GM10248 (cell line): ENCODE measurements at regions not wholly inside any gene's neighbourhood (a gene's known extent, or its start where the extent isn't known, plus 50 kb on each side); places are given as distances from the start of the nearest gene placed in this dataset.

ENCODE experiments used
- CTCF ChIA-PET: fragments of 300-600 bp; sonication (Branson Sonifier 250); formaldehyde crosslinking; extraction: SDS; loops from one replicate; lab custom pipeline; 2021; ENCODE audit warnings: antibody characterized with exemption; lab: Yijun Ruan, JAX
- POLR2A ChIA-PET: fragments of 350-650 bp; sonication (Branson Sonifier 250); formaldehyde crosslinking; extraction: SDS; loops from one replicate; lab custom pipeline; 2020; ENCODE audit warnings: antibody characterized with exemption; lab: Yijun Ruan, JAX
- DNase-seq: peaks from one replicate; pipeline ENCODE4 v3.0.0; 2012; ENCODE audit errors: extremely low spot score
- CTCF ChIP-seq: IDR thresholded peaks from 2 replicates; pipeline ENCODE4 v1.5.1; 2012; ENCODE audit warnings: mild to moderate bottlenecking, low read depth; ENCODE audit errors: extremely low read depth, missing control alignments, control extremely low read depth

GRCh38 chr6:9398071-9398766 lies 962.9 kb upstream of the SLC35B3 start:
- POLR2A ChIA-PET = no interaction called here
- CTCF ChIA-PET = no interaction called here
- DNase-seq = no peak

GRCh38 chr6:9388596-9388995 lies 953.3 kb upstream of the SLC35B3 start:
- POLR2A ChIA-PET = no interaction called here

More at GRCh38 chr6:9398071-9398766, 962.9 kb upstream of the SLC35B3 start:
- TF ChIP-seq CTCF = no peak

GRCh38 chr6:9380568-9380967 lies 945.2 kb upstream of the SLC35B3 start:
- CTCF ChIA-PET = no interaction called here

More at GRCh38 chr6:9388596-9388995, 953.3 kb upstream of the SLC35B3 start:
- no peak for TF ChIP-seq CTCF
- no peak for DNase-seq
- CTCF ChIA-PET = no interaction called here

GRCh38 chr6:9373308-9373707 lies 938.0 kb upstream of the SLC35B3 start:
- CTCF ChIA-PET = no interaction called here
- POLR2A ChIA-PET = no interaction called here
- no peak for DNase-seq
- TF ChIP-seq CTCF = no peak

More at GRCh38 chr6:9380568-9380967, 945.2 kb upstream of the SLC35B3 start:
- POLR2A ChIA-PET = no interaction called here
- no peak for DNase-seq
- TF ChIP-seq CTCF = no peak

- TF ChIP-seq CTCF = no peak
- CTCF ChIA-PET = interaction anchor here (1.0 to 1.9 kb wide), 3 partner anchors 9 to 660 kb away, joined by 3 to 5 read pairs (median 4); no protein-coding TSS in a partner anchor
- no peak for DNase-seq
- POLR2A ChIA-PET = no interaction called here
Measured at GRCh38 chr6:9370480-9370879, 935.1 kb upstream of the SLC35B3 start.

- POLR2A ChIA-PET = no interaction called here
- no peak for DNase-seq
- TF ChIP-seq CTCF = no peak
- CTCF ChIA-PET = no interaction called here
Measured at GRCh38 chr6:9365378-9365777, 930.0 kb upstream of the SLC35B3 start.
